ENCODE measurements at regions not wholly inside any gene's neighbourhood (a gene's known extent, or its start where the extent isn't known, plus 50 kb on each side); places are given as distances from the start of the nearest gene placed in this dataset.
"Not testable (repeated sequence)": the region's sequence is repeated elsewhere in the genome, so short reads cannot be mapped to it uniquely, and the experiment has no call there.

GRCh38 chr14:37711831-37712475, 116.5 kb downstream of the TTC6 start:
- no peak for DNase-seq (ENCODE audit: low read depth)

- not testable (repeated sequence) for DNase-seq (ENCODE audit: low read depth)
These were observed 117.0 kb downstream of the TTC6 start for GRCh38 chr14:37712476-37712860.

GRCh38 chr14:37712976-37713431, 117.6 kb downstream of the TTC6 start:
- DNase-seq (ENCODE audit: low read depth) = no peak

GRCh38 chr14:37720131-37720530, 124.7 kb downstream of the TTC6 start:
- DNase-seq (ENCODE audit: low read depth) = no peak

GRCh38 chr14:37721976-37722659, 126.7 kb downstream of the TTC6 start:
- DNase-seq (ENCODE audit: low read depth) = no peak

- no peak for DNase-seq (ENCODE audit: low read depth)
These were observed 128.1 kb downstream of the TTC6 start for GRCh38 chr14:37723515-37723914.

GRCh38 chr14:37726708-37727107, 131.3 kb downstream of the TTC6 start:
- DNase-seq (ENCODE audit: low read depth) = no peak

- no peak for DNase-seq (ENCODE audit: low read depth)
These were observed 133.8 kb downstream of the TTC6 start for GRCh38 chr14:37729218-37729617.

- DNase-seq (ENCODE audit: low read depth) = no peak
These were observed 135.7 kb downstream of the TTC6 start for GRCh38 chr14:37731094-37731493.

GRCh38 chr14:37745657-37746056, 150.2 kb downstream of the TTC6 start:
- DNase-seq (ENCODE audit: low read depth) = no peak

GRCh38 chr14:37746140-37746832, 150.9 kb downstream of the TTC6 start:
- DNase-seq (ENCODE audit: low read depth) = no peak

- DNase-seq (ENCODE audit: low read depth) = no peak
These were observed 158.0 kb downstream of the TTC6 start for GRCh38 chr14:37753459-37753858.

- not testable (repeated sequence) for DNase-seq (ENCODE audit: low read depth)
These were observed 164.8 kb downstream of the TTC6 start for GRCh38 chr14:37760275-37760674.

GRCh38 chr14:37763266-37763665, 167.8 kb downstream of the TTC6 start:
- no peak for DNase-seq (ENCODE audit: low read depth)

- DNase-seq (ENCODE audit: low read depth) = not testable (repeated sequence)
These were observed 176.9 kb downstream of the TTC6 start for GRCh38 chr14:37772283-37772682.

- no peak for DNase-seq (ENCODE audit: low read depth)
These were observed 181.5 kb downstream of the TTC6 start for GRCh38 chr14:37776791-37777499.

GRCh38 chr14:37778135-37778943, 182.9 kb downstream of the TTC6 start:
- DNase-seq (ENCODE audit: low read depth) = no peak

- DNase-seq (ENCODE audit: low read depth) = no peak
These were observed 184.1 kb downstream of the TTC6 start for GRCh38 chr14:37779480-37779879.

- DNase-seq (ENCODE audit: low read depth) = not testable (repeated sequence)
These were observed 185.3 kb downstream of the TTC6 start for GRCh38 chr14:37780731-37781130.

GRCh38 chr14:37784203-37784826, 188.9 kb downstream of the TTC6 start:
- DNase-seq (ENCODE audit: low read depth) = not testable (repeated sequence)

- not testable (repeated sequence) for DNase-seq (ENCODE audit: low read depth)
These were observed 189.4 kb downstream of the TTC6 start for GRCh38 chr14:37784827-37785223.
